Karpas-422 (cell line): ENCODE measurements at regions not wholly inside any gene's neighbourhood (a gene's known extent, or its start where the extent isn't known, plus 50 kb on each side); places are given as distances from the start of the nearest gene placed in this dataset.
"Not testable (repeated sequence)": the region's sequence is repeated elsewhere in the genome, so short reads cannot be mapped to it uniquely, and the experiment has no call there.

ENCODE experiments used
- DNase-seq: peaks from one replicate; pipeline ENCODE4 v3.0.0-alpha.2; 2015
- H2AFZ ChIP-seq: fragments of 200-600 bp; sonication (generic); 2 replicates; pipeline ENCODE4 v1.6.1; 2014; ENCODE audit warnings: antibody characterized with exemption, low read length, mixed read lengths
- H3K27ac ChIP-seq: fragments of 200-600 bp; sonication (generic); 2 replicates; pipeline ENCODE4 v1.5.1; 2014; ENCODE audit warnings: mild to moderate bottlenecking, low read length, moderate library complexity
- H3K27me3 ChIP-seq: fragments of 200-600 bp; sonication (generic); 2 replicates; pipeline ENCODE4 v1.6.1; 2014; ENCODE audit warnings: low read length, mixed read lengths
- H3K36me3 ChIP-seq: fragments of 200-600 bp; sonication (generic); 2 replicates; pipeline ENCODE4 v1.6.1; 2014; ENCODE audit warnings: low read length, mixed read lengths; ENCODE audit not compliant: insufficient read depth
- H3K4me1 ChIP-seq: fragments of 200-600 bp; sonication (generic); 2 replicates; pipeline ENCODE4 v1.6.1; 2014; ENCODE audit warnings: mild to moderate bottlenecking, low read length, mixed read lengths
- H3K4me2 ChIP-seq: fragments of 200-600 bp; sonication (generic); 2 replicates; pipeline ENCODE4 v1.6.1; 2014; ENCODE audit warnings: low read length, low read depth, mild to moderate bottlenecking; ENCODE audit not compliant: poor library complexity, severe bottlenecking
- H3K4me3 ChIP-seq: fragments of 200-600 bp; sonication (generic); 2 replicates; pipeline ENCODE4 v1.5.1; 2014; ENCODE audit warnings: mild to moderate bottlenecking, antibody characterized with exemption, low read length, mixed read lengths
- H3K79me2 ChIP-seq: fragments of 200-600 bp; sonication (generic); 2 replicates; pipeline ENCODE4 v1.6.1; 2014; ENCODE audit warnings: mild to moderate bottlenecking, low read length, mixed read lengths
- H3K9ac ChIP-seq: fragments of 200-600 bp; sonication (generic); 2 replicates; pipeline ENCODE4 v1.6.0; 2014; ENCODE audit warnings: low read length
- H3K9me2 ChIP-seq: fragments of 200-600 bp; sonication (generic), shearing (Covaris generic); replicated peaks from 2 replicates; pipeline ENCODE4 v1.6.0; 2014; ENCODE audit warnings: mild to moderate bottlenecking, low read length, moderate library complexity; ENCODE audit not compliant: insufficient read depth
- H3K9me3 ChIP-seq: fragments of 300-700, 200-600 bp; sonication (generic); 2 replicates; pipeline ENCODE4 v1.6.1; 2014; ENCODE audit warnings: low read length, mixed read lengths
- H4K20me1 ChIP-seq: fragments of 200-600 bp; sonication (generic); 2 replicates; pipeline ENCODE4 v1.6.1; 2014; ENCODE audit warnings: mild to moderate bottlenecking, antibody characterized with exemption, low read length, low read depth; ENCODE audit not compliant: insufficient read depth

GRCh38 chr6:22126910-22127309, 169.9 kb downstream of the PRL start:
- Histone ChIP-seq H3K27me3 (no peaks in the 10 kb centered on the region), H3K36me3 (no peaks in the 10 kb centered on the region), H2AFZ (no peak overlapping the region), H3K79me2 (no peaks in the 10 kb centered on the region), H3K4me3 (no peak overlapping the region), H3K9me3 (peaks cover 4% of the 10 kb centered on the region; the same call in 1 of the 2 replicates), H3K4me1 (no peaks in the 10 kb centered on the region), H4K20me1 (no peaks in the 10 kb centered on the region), H3K9me2 (no peaks in the 10 kb centered on the region), H3K9ac (no peak overlapping the region), H3K27ac (no peak overlapping the region), H3K4me2 (no peak overlapping the region)
- no peak for DNase-seq

GRCh38 chr6:22129751-22130150, 167.1 kb downstream of the PRL start:
- Histone ChIP-seq H3K9me3 (peaks cover 4% of the 10 kb centered on the region; the same call in 1 of the 2 replicates), H3K9ac (no peak overlapping the region), H3K27me3 (no peaks in the 10 kb centered on the region), H3K79me2 (no peaks in the 10 kb centered on the region), H3K4me1 (no peaks in the 10 kb centered on the region), H2AFZ (no peak overlapping the region), H3K4me3 (no peak overlapping the region), H3K27ac (no peak overlapping the region), H4K20me1 (no peaks in the 10 kb centered on the region), H3K4me2 (no peak overlapping the region), H3K36me3 (no peaks in the 10 kb centered on the region), H3K9me2 (no peaks in the 10 kb centered on the region)
- DNase-seq, result no peak

GRCh38 chr6:22132656-22133055, 164.2 kb downstream of the PRL start:
- no peaks in the 10 kb centered on the region for H3K4me1 ChIP-seq
- DNase-seq, result no peak
- no peak overlapping the region for H3K4me3 ChIP-seq
- H3K9me3 ChIP-seq, result no peaks in the 10 kb centered on the region
- H3K36me3 ChIP-seq, result no peaks in the 10 kb centered on the region
- H4K20me1 ChIP-seq, result no peaks in the 10 kb centered on the region
- no peak overlapping the region for H3K27ac ChIP-seq
- no peak overlapping the region for H3K9ac ChIP-seq
- no peaks in the 10 kb centered on the region for H3K27me3 ChIP-seq
- no peak overlapping the region for H2AFZ ChIP-seq
- H3K9me2 ChIP-seq, result no peaks in the 10 kb centered on the region
- no peak overlapping the region for H3K4me2 ChIP-seq
- H3K79me2 ChIP-seq, result no peaks in the 10 kb centered on the region

GRCh38 chr6:22133357-22133756, 163.5 kb downstream of the PRL start:
- Histone ChIP-seq H3K27ac (no peak overlapping the region), H2AFZ (no peak overlapping the region), H3K27me3 (no peaks in the 10 kb centered on the region), H3K4me2 (no peak overlapping the region), H3K79me2 (no peaks in the 10 kb centered on the region), H3K4me1 (no peaks in the 10 kb centered on the region), H3K4me3 (no peak overlapping the region), H3K9me2 (no peaks in the 10 kb centered on the region), H4K20me1 (no peaks in the 10 kb centered on the region), H3K9me3 (no peaks in the 10 kb centered on the region), H3K9ac (no peak overlapping the region), H3K36me3 (no peaks in the 10 kb centered on the region)
- DNase-seq, result no peak

- Histone ChIP-seq H3K4me3 (no peak overlapping the region), H4K20me1 (no peaks in the 10 kb centered on the region), H3K4me2 (no peak overlapping the region), H2AFZ (no peak overlapping the region), H3K9me3 (no peaks in the 10 kb centered on the region), H3K9ac (no peak overlapping the region), H3K36me3 (no peaks in the 10 kb centered on the region), H3K27me3 (no peaks in the 10 kb centered on the region), H3K79me2 (no peaks in the 10 kb centered on the region), H3K9me2 (no peaks in the 10 kb centered on the region), H3K4me1 (no peaks in the 10 kb centered on the region), H3K27ac (no peak overlapping the region)
- DNase-seq, result no peak
Measured at GRCh38 chr6:22134308-22134707, 162.5 kb downstream of the PRL start.

GRCh38 chr6:22135395-22135794, 161.4 kb downstream of the PRL start:
- H3K4me1 ChIP-seq, result no peaks in the 10 kb centered on the region
- H3K4me3 ChIP-seq, result no peak overlapping the region
- no peaks in the 10 kb centered on the region for H3K36me3 ChIP-seq
- DNase-seq, result no peak
- H2AFZ ChIP-seq, result no peak overlapping the region
- H4K20me1 ChIP-seq, result no peaks in the 10 kb centered on the region
- H3K4me2 ChIP-seq, result no peak overlapping the region
- H3K9ac ChIP-seq, result no peak overlapping the region
- no peaks in the 10 kb centered on the region for H3K27me3 ChIP-seq
- H3K27ac ChIP-seq, result no peak overlapping the region
- H3K9me3 ChIP-seq, result no peaks in the 10 kb centered on the region
- no peaks in the 10 kb centered on the region for H3K9me2 ChIP-seq
- no peaks in the 10 kb centered on the region for H3K79me2 ChIP-seq

- H3K9me3 ChIP-seq, H3K27me3 ChIP-seq, H3K9ac ChIP-seq, H4K20me1 ChIP-seq, H3K4me2 ChIP-seq, H3K27ac ChIP-seq, H3K79me2 ChIP-seq, H3K4me1 ChIP-seq, H2AFZ ChIP-seq, H3K36me3 ChIP-seq, DNase-seq, H3K4me3 ChIP-seq, H3K9me2 ChIP-seq: not testable (repeated sequence)
Measured at GRCh38 chr6:22140736-22141135, 156.1 kb downstream of the PRL start.

- H3K9ac ChIP-seq, result no peak overlapping the region
- DNase-seq, result no peak
- no peak overlapping the region for H3K27ac ChIP-seq
- H3K9me3 ChIP-seq, result no peaks in the 10 kb centered on the region
- H3K4me1 ChIP-seq, result no peaks in the 10 kb centered on the region
- no peak overlapping the region for H3K4me3 ChIP-seq
- no peaks in the 10 kb centered on the region for H3K27me3 ChIP-seq
- no peaks in the 10 kb centered on the region for H3K36me3 ChIP-seq
- no peak overlapping the region for H3K4me2 ChIP-seq
- H2AFZ ChIP-seq, result no peak overlapping the region
- no peaks in the 10 kb centered on the region for H3K79me2 ChIP-seq
- H3K9me2 ChIP-seq, result no peaks in the 10 kb centered on the region
- H4K20me1 ChIP-seq, result no peaks in the 10 kb centered on the region
Measured at GRCh38 chr6:22141241-22141745, 155.5 kb downstream of the PRL start.

- no peaks in the 10 kb centered on the region for H3K36me3 ChIP-seq
- H3K9me2 ChIP-seq, result no peaks in the 10 kb centered on the region
Measured at GRCh38 chr6:22142856-22143255, 154.0 kb downstream of the PRL start.

More at GRCh38 chr6:22142856-22143255, 154.0 kb downstream of the PRL start:
- no peak overlapping the region for H3K9ac ChIP-seq
- no peaks in the 10 kb centered on the region for H3K4me1 ChIP-seq
- H4K20me1 ChIP-seq, result no peaks in the 10 kb centered on the region
- H3K79me2 ChIP-seq, result no peaks in the 10 kb centered on the region
- H3K4me3 ChIP-seq, result no peak overlapping the region
- H2AFZ ChIP-seq, result no peak overlapping the region
- no peaks in the 10 kb centered on the region for H3K9me3 ChIP-seq
- H3K27ac ChIP-seq, result no peak overlapping the region
- no peaks in the 10 kb centered on the region for H3K27me3 ChIP-seq
- no peak overlapping the region for H3K4me2 ChIP-seq
- DNase-seq, result no peak
